C4-2B (cell line): ENCODE measurements at regions not wholly inside any gene's neighbourhood (a gene's known extent, or its start where the extent isn't known, plus 50 kb on each side); places are given as distances from the start of the nearest gene placed in this dataset.

Experiments
- H3K27ac ChIP-seq: fragments of 450-650 bp; 2 replicates; pipeline ENCODE4 v1.5.1; 2017
- CTCF ChIP-seq: fragments of 450-650 bp; conservative IDR thresholded peaks from 2 replicates; pipeline ENCODE4 v1.5.1; 2017; ENCODE audit warnings: mild to moderate bottlenecking
- ZFX ChIP-seq: fragments of 450-650 bp; IDR thresholded peaks from 2 replicates; pipeline ENCODE4 v1.6.1; 2017

DNA sequence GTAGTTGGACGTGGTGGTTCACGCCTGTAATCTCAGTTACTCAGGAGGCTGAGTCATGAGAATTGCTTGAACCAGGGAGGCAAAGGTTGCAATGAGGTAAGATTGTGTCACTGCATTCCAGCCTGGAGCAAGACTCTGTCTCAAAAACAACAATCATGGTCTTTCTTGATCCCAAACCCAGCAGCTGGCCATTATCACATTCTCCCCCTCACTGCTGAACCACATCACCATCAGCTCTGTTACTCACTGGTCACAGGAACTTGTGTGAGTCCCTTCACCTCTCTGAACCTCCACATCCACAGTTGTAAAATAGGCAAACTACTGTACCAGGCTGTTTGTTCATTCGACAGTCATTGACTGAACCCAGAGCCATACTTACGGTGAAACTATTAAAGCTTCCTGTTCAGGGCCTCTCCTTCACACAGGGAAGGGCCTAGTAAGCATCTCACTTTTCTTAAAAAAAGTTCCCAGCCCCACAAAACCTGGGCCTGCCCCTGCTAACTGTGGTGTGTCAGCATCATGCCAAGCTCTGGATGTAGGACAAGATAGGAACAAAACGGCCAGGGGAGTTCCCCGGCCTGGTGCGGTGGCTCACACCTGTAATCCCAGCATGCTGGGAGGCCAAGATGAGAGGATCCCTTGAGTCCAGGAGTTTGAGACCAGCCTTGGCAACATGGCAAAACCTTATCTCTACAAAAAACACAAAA is 104.7 kb downstream of the COPRS start:
- H3K27ac ChIP-seq, result no peak overlapping the region

GRCh38 chr17:31753011-31753410 is 106.0 kb downstream of the COPRS start:
- no peak overlapping the region for H3K27ac ChIP-seq
- TF ChIP-seq CTCF (no peak), ZFX (no peak)

More for the DNA sequence above, 104.7 kb downstream of the COPRS start:
- no peak for TF ChIP-seq CTCF
- no peak for TF ChIP-seq ZFX

DNA sequence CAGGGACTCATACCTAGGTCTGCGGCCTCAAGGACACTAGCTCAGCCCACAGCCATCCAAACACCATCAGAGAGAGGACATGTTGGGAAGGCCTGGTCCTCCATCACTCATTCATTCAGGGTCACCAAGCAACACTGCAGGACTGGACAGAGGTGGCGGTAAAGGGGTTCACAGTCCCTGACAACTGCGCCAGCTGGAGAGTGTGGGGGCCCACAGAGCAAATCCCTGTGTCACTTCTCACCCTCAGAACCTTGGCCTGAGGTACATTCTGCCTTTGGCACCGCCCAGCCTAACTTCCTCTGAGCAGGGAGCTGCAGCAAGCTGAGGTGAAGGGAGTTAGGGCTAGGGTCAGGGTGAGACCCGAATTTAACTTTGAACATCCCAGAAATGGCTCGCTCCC is 106.5 kb downstream of the COPRS start:
- TF ChIP-seq ZFX (no peak), CTCF (no peak)
- H3K27ac ChIP-seq, result no peak overlapping the region

GRCh38 chr17:31750578-31750977 is 108.5 kb downstream of the COPRS start:
- TF ChIP-seq ZFX, result no peak
- TF ChIP-seq CTCF, result no peak
- no peak overlapping the region for H3K27ac ChIP-seq

GRCh38 chr17:31748881-31749280 is 110.2 kb downstream of the COPRS start:
- no peak overlapping the region for H3K27ac ChIP-seq
- no peak for TF ChIP-seq ZFX
- TF ChIP-seq CTCF, result no peak

DNA sequence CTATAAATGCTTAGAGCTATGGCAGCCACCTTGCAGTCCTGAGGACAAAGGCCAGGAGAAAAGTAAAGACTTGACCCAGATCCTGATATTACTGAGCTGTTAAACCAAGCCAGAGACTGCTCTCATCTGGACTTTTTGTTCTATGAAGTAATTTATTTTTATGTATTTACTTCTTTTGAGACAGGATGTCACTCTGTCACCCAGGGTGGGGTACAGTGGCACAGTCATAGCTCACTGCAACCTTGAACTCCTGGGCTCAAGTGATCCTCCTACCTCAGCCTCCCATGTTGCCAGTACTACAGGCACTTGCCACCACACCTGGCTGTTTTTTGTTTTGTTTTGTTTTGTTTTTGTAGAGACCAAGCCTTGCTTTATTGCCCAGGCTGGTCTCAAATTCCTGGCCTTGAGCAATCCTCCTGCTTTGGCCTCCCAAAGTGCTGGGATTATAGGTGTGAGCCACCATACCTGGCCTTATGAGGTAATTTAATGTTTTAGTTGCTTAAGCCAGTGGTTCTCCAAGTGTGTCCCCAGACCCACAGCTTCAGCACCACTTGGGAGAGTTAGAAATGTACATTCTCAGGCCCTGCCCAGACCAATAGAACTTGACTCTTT is 112.1 kb downstream of the COPRS start:
- TF ChIP-seq CTCF (no peak), ZFX (no peak)
- H3K27ac ChIP-seq, result no peak overlapping the region

GRCh38 chr17:31745964-31746600 is 113.0 kb downstream of the COPRS start:
- TF ChIP-seq CTCF (no peak), ZFX (no peak)
- no peak overlapping the region; the same call in 1 of the 2 replicates for H3K27ac ChIP-seq
